ENCODE measurements at regions not wholly inside any gene's neighbourhood (a gene's known extent, or its start where the extent isn't known, plus 50 kb on each side); places are given as distances from the start of the nearest gene placed in this dataset.

- TF ChIP-seq, protein P1, sequence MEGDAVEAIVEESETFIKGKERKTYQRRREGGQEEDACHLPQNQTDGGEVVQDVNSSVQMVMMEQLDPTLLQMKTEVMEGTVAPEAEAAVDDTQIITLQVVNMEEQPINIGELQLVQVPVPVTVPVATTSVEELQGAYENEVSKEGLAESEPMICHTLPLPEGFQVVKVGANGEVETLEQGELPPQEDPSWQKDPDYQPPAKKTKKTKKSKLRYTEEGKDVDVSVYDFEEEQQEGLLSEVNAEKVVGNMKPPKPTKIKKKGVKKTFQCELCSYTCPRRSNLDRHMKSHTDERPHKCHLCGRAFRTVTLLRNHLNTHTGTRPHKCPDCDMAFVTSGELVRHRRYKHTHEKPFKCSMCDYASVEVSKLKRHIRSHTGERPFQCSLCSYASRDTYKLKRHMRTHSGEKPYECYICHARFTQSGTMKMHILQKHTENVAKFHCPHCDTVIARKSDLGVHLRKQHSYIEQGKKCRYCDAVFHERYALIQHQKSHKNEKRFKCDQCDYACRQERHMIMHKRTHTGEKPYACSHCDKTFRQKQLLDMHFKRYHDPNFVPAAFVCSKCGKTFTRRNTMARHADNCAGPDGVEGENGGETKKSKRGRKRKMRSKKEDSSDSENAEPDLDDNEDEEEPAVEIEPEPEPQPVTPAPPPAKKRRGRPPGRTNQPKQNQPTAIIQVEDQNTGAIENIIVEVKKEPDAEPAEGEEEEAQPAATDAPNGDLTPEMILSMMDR (IDR thresholded peaks at IDR 0.05): no peak
- TF ChIP-seq POLR2A (IDR thresholded peaks at IDR 0.05) (no peak), EP300 (IDR thresholded peaks at IDR 0.05) (no peak), POLR2AphosphoS5 (IDR thresholded peaks at IDR 0.05) (no peak)
Measured at GRCh38 chr1:99139876-99140275, 124.4 kb upstream of the PLPPR4 start.

All from sigmoid colon (tissue), 4 donors.